ENCODE measurements at regions not wholly inside any gene's neighbourhood (a gene's known extent, or its start where the extent isn't known, plus 50 kb on each side); places are given as distances from the start of the nearest gene placed in this dataset.

GRCh38 chr5:124156415-124156996, 589.9 kb downstream of the ZNF608 start:
- H3K9me3 ChIP-seq: peaks cover 0 to 3% (median 0%) of the 10 kb centered on the region in 4 donors
- ATAC-seq: peak in 3 of 4 donors; percentile 15 to 56 (median 25)
- no peak overlapping the region for H3K27ac ChIP-seq
- intact Hi-C loops (cut with DNase I): no loop called here
- no peaks in the 10 kb centered on the region for H3K36me3 ChIP-seq
- TF ChIP-seq CTCF (IDR thresholded peaks at IDR 0.05): no peak
- FAIRE-seq: peak; percentile 37
- H3K4me3 ChIP-seq: no peak overlapping the region
- no peak for DNase-seq
- H3K4me1 ChIP-seq: peaks cover 0 to 10% (median 9%) of the 10 kb centered on the region in 3 donors
- WGBS, 2 donors: 15 to 18% methylated on average over 4 of the region's 4 CpGs
- H3K27me3 ChIP-seq: no peaks in the 10 kb centered on the region

DNA sequence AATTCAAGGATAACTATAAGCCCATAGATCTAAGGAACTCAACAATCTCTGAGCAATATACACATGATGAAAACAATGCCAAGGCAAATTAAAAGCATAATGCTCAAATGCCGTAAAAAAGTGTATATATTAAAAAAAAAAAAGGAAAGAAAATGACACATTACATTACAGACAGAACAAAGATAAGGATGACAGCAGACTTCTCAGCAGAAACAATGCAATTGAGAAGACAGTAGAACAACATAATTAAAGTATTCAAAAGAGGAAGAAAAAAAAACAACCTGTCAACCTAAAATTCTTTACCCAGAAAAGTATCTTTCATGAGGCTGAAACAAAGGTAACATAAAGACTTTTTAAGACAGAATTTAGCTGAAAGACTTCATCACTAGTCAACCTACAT, 591.7 kb downstream of the ZNF608 start:
- FAIRE-seq: no peak
- intact Hi-C loops (cut with DNase I): no loop called here
- DNase-seq: no peak
- H3K36me3 ChIP-seq: no peaks in the 10 kb centered on the region
- H3K4me1 ChIP-seq: peaks cover 0 to 9% (median 7%) of the 10 kb centered on the region in 3 donors
- peaks cover 0 to 3% (median 0%) of the 10 kb centered on the region in 4 donors for H3K9me3 ChIP-seq
- no peak overlapping the region for H3K27ac ChIP-seq
- TF ChIP-seq CTCF (IDR thresholded peaks at IDR 0.05): no peak
- no peak for ATAC-seq
- H3K4me3 ChIP-seq: no peak overlapping the region
- no peaks in the 10 kb centered on the region for H3K27me3 ChIP-seq
- WGBS, 2 donors: 44 to 100% methylated on average over 1 of the region's 1 CpG

DNA sequence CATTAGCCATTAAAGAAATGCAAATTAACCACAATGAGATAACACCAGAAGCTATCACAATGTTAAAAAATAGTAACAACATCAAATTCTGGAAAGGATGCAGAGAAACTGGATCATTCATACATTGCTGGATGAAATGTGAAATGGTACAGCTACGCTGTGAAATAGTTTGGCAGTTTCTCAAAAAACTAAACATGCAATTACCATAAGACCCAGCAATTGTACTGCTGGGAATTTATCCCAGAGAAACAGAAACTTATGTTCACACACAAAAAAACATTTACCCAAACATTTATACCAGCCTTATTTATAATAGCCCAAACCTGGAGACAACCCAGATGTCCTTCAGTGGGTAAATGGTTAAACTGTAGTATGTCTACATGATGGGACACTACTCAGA, 592.9 kb downstream of the ZNF608 start:
- 94 to 95% methylated on average over 1 of the region's 1 CpG for WGBS, 2 donors
- Histone ChIP-seq H3K4me3 (no peak overlapping the region), H3K36me3 (no peaks in the 10 kb centered on the region), H3K27ac (no peak overlapping the region), H3K4me1 (peaks cover 0 to 9% (median 7%) of the 10 kb centered on the region in 3 donors), H3K9me3 (peaks cover 0 to 3% (median 0%) of the 10 kb centered on the region in 4 donors), H3K27me3 (no peaks in the 10 kb centered on the region)
- DNase-seq: no peak
- no peak for ATAC-seq
- intact Hi-C loops (cut with DNase I): no loop called here
- TF ChIP-seq CTCF (IDR thresholded peaks at IDR 0.05): no peak
- FAIRE-seq: no peak

- intact Hi-C loops (cut with DNase I): no loop called here
- WGBS, 2 donors: 89 to 95% methylated on average over 2 of the region's 2 CpGs
Measured at GRCh38 chr5:124148574-124148973, 597.9 kb downstream of the ZNF608 start.

More at GRCh38 chr5:124148574-124148973, 597.9 kb downstream of the ZNF608 start:
- no peak for FAIRE-seq
- ATAC-seq: peak in 3 of 4 donors; percentile 14 to 63 (median 56)
- H3K27me3 ChIP-seq: no peaks in the 10 kb centered on the region
- TF ChIP-seq CTCF (IDR thresholded peaks at IDR 0.05): no peak
- no peak overlapping the region for H3K27ac ChIP-seq
- no peaks in the 10 kb centered on the region for H3K9me3 ChIP-seq
- H3K36me3 ChIP-seq: no peaks in the 10 kb centered on the region
- H3K4me3 ChIP-seq: no peak overlapping the region
- no peak for DNase-seq
- no peaks in the 10 kb centered on the region for H3K4me1 ChIP-seq
